ENCODE measurements at regions not wholly inside any gene's neighbourhood (a gene's known extent, or its start where the extent isn't known, plus 50 kb on each side); places are given as distances from the start of the nearest gene placed in this dataset.
"Not testable (repeated sequence)": the region's sequence is repeated elsewhere in the genome, so short reads cannot be mapped to it uniquely, and the experiment has no call there.

DNA sequence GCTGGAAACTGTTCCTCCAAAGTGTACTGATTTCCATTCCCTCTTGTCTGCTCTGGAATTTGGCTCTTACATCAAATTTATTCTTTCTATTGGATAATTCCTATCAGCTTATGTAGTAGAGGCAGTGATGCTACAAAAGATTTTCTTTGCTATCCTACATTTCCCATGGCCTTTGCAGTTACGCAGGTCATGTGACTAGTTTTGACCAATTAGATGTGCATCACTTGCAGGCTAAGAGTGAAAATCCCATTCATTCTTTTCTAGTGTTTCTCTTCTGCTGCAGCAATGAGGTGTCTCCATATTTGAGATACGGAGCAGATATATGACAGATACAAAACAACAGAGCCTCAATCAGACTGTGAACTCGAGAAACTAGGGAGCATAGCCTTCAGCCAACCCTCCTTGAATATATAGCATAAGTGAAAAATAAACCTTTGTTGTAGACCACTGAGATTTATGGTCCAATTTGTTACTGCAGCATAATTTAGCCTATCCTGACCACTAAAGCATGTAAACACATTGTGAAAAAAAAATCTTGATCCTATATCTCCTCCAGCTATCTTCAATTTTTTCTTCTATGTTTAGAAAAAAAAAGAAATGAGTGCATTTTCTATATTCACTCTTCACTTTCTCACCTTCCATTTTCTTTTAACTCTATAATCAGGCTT lies 102.0 kb downstream of the HNMT start:
- Histone ChIP-seq H3K4me3 (no peak overlapping the region), H3K36me3 (no peaks in the 10 kb centered on the region), H3K9me3 (no peaks in the 10 kb centered on the region), H3K27ac (no peak overlapping the region), H3K27me3 (no peaks in the 10 kb centered on the region), H3K4me1 (no peaks in the 10 kb centered on the region)
- no peak for TF ChIP-seq POLR2A (IDR thresholded peaks at IDR 0.05)
- TF ChIP-seq, protein P1, sequence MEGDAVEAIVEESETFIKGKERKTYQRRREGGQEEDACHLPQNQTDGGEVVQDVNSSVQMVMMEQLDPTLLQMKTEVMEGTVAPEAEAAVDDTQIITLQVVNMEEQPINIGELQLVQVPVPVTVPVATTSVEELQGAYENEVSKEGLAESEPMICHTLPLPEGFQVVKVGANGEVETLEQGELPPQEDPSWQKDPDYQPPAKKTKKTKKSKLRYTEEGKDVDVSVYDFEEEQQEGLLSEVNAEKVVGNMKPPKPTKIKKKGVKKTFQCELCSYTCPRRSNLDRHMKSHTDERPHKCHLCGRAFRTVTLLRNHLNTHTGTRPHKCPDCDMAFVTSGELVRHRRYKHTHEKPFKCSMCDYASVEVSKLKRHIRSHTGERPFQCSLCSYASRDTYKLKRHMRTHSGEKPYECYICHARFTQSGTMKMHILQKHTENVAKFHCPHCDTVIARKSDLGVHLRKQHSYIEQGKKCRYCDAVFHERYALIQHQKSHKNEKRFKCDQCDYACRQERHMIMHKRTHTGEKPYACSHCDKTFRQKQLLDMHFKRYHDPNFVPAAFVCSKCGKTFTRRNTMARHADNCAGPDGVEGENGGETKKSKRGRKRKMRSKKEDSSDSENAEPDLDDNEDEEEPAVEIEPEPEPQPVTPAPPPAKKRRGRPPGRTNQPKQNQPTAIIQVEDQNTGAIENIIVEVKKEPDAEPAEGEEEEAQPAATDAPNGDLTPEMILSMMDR (IDR thresholded peaks at IDR 0.05): no peak
- no peak for DNase-seq

DNA sequence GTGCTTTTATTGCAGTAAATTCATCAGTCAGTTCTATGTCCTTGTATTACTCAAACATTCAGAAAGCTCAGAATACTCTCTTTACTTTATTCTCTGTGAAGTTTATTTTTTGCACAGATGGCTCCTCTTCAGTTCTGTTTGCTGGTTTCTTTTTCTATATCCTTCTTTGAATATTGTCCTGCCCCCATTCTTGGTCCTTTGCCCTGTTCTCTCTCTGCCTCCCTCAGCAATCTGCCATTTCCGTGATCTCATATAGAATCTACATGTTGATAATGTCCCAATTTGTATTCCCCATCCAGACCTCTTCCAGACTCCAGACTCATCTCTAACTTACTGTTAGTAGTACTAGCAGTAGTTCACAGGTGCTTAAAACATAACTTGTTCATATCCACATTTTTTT lies 102.6 kb downstream of the HNMT start:
- H3K4me3 ChIP-seq: no peak overlapping the region
- no peaks in the 10 kb centered on the region for H3K9me3 ChIP-seq
- no peak for TF ChIP-seq POLR2A (IDR thresholded peaks at IDR 0.05)
- TF ChIP-seq, protein P1 (IDR thresholded peaks at IDR 0.05): no peak
- H3K4me1 ChIP-seq: no peaks in the 10 kb centered on the region
- H3K36me3 ChIP-seq: no peaks in the 10 kb centered on the region
- H3K27me3 ChIP-seq: no peaks in the 10 kb centered on the region
- DNase-seq: no peak
- H3K27ac ChIP-seq: no peak overlapping the region

DNA sequence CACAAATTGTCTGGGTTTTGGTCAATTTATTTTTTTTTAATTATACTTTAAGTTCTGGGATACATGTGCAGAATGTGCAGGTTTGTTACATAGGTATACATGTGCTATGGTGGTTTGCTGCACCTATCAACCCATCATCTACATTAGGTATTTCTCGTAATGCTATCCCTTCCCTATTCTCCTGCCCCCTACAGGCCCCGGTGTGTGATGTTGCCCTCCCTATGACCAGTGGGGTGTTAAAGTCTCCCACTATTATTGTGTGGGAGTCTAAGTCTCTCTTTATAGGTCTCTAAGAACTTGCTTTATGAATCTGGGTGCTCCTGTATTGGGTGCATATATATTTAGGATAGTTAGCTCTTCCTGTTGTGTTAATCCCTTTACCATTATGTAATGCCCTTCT lies 104.4 kb downstream of the HNMT start:
- H3K9me3 ChIP-seq, H3K4me1 ChIP-seq, H3K4me3 ChIP-seq, DNase-seq, H3K27ac ChIP-seq, H3K36me3 ChIP-seq, H3K27me3 ChIP-seq: not testable (repeated sequence)

DNA sequence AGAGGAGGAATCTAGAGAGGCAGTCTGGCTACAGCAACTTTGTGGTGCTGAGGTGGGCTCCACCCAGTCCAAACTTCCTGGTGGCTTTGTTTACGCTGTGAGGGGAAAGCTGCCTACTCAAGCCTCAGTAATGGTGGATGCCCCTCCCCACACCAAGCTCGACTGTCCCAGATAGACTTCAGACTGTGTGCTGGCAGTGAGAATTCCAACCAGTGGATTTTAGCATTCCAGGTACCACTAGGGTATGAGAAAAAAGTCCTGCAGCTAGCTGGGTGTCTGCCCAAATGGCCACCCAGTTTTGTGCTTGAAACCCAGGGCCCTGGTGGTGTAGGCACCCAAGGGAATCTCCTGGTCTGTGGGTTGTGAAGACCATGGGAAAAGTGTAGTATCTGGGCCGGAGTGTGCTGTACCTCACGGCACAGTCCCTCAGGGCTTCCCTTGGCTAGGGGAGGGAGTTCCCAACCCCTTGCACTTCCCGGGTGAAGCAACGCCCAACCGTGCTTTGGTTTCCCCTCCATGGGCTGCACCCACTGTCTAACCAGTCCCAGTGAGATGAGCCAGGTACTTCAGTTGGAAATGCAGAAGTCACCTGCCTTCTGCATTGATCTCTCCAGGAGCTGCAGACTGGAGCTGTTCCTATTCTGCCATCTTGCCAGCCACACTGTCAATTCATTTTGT lies 106.9 kb downstream of the HNMT start:
- DNase-seq, H3K27me3 ChIP-seq, H3K27ac ChIP-seq, H3K9me3 ChIP-seq, H3K36me3 ChIP-seq, H3K4me3 ChIP-seq, H3K4me1 ChIP-seq: not testable (repeated sequence)

DNA sequence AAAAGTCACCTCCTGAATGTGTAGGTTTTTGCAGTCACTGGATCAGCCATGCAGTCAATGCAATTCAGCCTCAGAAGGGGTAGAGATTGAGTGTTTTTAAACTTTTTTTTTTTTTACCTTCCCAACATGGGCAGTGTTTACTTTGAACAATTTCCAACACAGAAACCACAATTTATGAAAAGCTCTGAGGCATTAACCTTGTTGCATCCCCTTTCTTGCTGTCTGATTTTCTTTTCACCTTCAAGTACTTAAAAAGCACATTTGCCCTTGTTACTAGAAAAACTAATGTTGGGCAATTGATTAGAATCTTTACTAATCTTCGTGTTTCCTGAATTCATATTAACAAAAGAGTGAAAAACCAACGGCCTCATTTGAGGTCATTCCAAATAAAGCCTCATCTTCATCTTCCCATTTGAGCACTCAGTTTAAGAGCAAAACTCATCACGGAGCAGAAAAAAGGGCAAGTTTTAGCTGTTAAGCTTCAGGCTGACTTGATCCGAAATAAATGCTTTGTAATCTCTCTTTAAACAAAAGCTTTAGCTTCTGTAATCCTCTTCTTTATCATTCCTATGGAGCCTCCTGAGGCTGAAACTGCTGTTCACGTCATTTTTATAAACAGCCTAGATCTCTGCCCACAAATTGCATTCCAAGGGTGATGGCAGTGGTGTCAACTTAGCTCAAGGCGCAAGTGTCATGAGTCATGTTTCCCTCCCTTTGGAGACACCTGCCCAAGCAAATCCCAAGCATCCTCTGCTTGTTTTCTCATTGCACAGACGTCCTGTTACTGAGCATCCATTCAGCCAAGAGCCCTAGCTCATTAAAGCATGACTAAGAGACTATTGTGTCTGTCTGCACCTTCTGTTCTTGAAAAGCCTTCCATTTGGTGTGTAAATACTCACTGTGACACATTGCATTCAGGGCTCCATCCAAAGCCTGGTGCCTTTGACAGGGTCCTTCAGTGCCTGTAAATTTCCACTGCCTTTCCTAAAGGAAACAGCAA lies 107.7 kb downstream of the HNMT start:
- Histone ChIP-seq H3K9me3 (no peaks in the 10 kb centered on the region), H3K27me3 (no peaks in the 10 kb centered on the region), H3K4me1 (no peaks in the 10 kb centered on the region), H3K4me3 (no peak overlapping the region), H3K27ac (no peak overlapping the region), H3K36me3 (no peaks in the 10 kb centered on the region)
- TF ChIP-seq, protein P1 (IDR thresholded peaks at IDR 0.05): no peak
- no peak for DNase-seq

DNA sequence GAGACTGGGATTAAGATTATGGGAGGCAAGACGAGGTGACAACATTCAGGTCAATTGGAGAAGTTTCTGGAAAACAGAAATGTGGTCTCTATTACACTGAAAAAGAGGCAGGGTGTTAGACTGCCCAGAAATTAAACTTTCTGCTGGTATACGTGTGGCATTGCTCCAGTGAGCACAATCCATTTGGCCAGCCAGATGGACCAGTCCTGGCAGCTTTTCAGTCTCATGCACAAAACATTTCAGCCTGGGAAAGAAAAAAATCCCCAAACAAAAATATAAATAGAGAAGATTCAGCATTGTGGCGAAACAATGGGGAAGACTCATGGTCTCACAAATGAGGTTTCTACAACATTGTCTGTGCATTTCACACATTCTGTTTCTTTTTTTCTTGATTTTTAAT lies 113.9 kb downstream of the HNMT start:
- Histone ChIP-seq H3K9me3 (no peaks in the 10 kb centered on the region), H3K4me3 (no peak overlapping the region), H3K27ac (no peak overlapping the region), H3K4me1 (no peaks in the 10 kb centered on the region), H3K36me3 (no peaks in the 10 kb centered on the region), H3K27me3 (no peaks in the 10 kb centered on the region)
- no peak for DNase-seq
- no peak for TF ChIP-seq POLR2A (IDR thresholded peaks at IDR 0.05)
- TF ChIP-seq, protein P1 (IDR thresholded peaks at IDR 0.05): no peak

Data from Peyer's patch (tissue), 4 donors.